HG03064 (cell line): ENCODE measurements at regions not wholly inside any gene's neighbourhood (a gene's known extent, or its start where the extent isn't known, plus 50 kb on each side); places are given as distances from the start of the nearest gene placed in this dataset.

Experiments used
- ATAC-seq: cut with Tn5 transposase; IDR thresholded peaks from one replicate; pipeline ENCODE4 v1.9.1; 2021; ENCODE audit warnings: low read depth; ENCODE audit not compliant: unreplicated experiment

DNA sequence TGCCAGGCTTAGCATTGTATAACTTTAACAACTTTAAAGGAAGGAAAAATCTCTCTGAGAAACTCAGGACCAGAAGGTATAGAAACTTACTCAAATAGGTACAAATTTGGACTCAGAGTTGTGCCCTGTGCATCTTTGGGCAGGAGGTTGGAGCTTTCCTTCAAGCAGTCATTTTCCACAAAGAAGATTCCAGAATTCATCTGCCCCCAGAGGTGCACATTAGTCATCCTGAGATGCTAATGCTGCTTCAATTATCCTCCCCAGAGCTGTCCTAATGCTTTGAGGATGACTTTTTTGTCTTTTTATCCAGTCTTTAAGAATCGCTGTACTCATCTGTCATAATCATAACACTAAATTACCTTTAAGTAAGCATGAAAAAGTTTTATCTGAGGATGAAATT, 243.0 kb upstream of the WWC1 start:
- no peak for ATAC-seq

DNA sequence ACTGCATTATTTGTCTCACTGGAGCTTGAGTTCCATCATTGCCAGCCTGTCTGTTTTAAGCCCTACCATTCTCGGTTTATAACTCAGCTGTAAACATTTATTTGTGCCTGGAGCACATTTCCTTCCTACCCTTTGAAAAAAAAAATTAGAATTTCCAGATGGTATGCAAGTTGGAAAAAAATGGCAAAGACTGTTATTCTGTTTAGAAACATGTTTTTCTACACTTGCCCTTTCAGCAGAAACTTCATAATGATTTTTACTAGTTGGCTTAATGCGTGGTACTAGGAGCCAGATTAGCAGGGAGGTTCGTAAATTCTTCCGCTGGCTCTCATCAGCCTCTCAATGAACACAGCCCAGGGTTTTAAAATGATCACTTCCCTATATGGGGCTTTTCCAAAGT, 238.8 kb upstream of the WWC1 start:
- ATAC-seq, result no peak

DNA sequence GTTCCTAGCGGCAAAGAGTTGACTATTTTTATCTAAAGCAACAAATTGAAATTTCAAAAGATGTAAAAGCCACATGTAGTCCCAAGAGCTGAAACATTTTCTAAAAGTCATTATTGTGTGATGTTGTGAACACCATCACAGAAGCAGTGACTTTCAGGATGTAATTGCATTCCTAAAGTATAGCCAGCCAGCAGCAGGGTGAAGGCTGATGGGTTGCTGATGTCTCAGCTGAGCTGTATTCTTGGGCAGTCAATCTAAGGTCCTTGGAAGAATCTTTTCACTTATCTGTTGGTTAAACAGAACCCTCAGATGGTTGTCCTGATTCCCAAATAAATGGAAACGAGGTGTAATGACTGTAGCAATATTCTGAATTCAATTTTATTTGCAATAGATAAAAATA, 237.4 kb upstream of the WWC1 start:
- no peak for ATAC-seq

DNA sequence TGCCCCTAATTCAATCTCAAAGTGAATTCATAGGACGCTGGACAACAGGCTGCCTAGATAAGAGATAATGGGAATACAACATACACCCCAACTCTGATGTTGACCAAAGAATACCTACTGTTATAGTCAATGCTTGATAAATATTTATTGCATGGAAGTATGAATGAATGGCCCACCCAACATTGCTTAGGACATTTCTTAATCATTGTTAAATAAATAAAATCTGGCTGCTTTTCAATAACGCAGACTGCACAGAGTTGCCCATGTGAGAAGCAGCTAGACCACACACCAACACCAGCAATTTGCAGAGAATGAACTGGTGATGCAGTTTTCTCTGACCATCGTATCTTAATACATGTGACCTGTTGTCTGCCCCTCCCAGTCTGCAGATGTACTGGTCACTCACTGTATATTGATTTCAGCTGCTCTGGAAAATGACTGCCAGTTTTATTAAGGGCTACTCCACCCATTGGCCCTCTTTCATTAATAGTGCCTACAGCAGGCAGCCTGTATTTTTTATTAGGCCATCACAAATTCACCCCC, 236.2 kb upstream of the WWC1 start:
- ATAC-seq, result no peak

DNA sequence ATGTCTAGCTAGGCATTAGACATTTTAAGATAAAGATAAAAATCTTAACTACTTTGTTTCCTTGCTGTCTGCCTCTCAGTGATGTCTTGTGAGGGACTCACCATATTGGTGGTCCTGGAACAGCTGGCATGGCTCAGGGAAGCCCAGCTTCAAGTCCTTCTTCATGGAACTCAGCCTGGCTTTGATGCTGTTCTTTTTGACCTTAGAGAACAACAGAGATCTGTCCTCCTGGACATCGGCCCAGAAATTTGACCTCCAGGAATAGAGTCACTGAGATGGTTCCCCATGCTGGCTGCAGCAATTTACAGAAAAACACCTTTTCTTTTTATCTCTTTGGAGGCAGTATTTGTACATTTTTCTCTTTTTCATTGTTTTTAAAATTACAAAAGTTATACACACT, 235.5 kb upstream of the WWC1 start:
- ATAC-seq, result no peak

DNA sequence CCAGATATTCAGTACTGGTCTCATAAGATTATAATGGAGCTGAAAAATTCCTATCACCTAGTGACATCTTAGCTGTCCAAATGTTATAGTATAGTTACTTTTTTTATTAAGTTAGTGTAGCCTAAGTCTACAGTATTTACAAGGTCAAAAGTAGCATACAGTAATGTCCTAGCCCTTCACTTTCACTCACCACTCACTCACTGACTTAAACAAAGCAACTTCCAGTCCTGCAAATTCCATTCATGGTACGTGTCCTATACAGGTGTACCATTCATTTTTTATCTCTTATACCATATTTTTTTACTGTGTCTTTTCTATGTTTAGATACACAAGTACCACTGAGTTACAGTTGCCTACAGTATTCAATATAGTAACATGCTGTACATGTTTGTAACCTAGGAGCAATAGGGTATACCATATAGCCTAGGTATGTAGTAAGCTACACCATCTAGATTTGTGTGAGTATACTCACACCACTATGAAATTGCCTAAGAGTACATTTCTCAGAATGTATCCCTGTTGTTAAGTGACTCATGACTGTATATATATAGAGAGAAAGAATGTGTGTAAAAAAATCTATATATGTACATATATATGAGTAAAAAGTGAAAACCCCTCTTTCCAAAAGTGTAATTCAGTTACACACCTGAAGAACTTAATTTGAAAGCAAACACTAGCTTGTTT, 234.8 kb upstream of the WWC1 start:
- no peak for ATAC-seq

DNA sequence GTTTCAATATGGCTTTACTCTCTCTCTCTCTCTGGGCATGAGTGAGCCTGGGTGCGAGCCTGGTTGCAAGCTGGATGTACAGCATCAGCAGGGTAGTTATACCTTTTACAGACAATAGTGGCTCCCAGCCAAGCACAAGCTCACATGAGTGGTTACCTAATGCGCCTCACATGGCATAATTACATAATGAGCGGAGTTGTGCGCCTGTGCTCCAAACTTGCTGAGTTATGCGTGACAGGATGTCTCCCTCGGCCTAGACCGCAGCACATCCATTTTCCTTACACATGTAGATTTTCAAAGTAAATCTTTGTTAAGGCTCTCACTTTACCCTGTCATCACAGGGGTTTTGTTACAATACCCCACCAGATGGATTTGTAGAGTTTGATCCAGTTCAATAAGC, 233.5 kb upstream of the WWC1 start:
- ATAC-seq, result no peak

DNA sequence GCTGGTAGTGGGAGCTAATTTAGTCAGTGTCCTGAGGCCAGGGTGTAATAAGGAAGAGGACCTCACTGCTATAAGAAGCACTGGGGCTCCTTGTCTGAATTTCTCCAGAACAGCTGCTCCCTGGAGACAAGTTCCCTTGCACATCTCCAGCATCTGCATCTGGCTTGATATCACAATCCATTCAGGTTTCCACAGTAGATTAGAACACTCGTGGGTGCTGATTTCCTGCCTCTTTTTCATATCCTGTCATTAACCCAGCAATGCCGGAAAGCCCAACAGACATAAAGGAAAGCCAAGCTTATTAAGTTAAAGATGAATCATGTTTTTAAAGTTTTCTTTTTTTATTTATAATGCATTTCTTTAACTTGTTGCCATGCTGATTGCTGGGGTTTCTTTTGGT, 232.3 kb upstream of the WWC1 start:
- no peak for ATAC-seq

DNA sequence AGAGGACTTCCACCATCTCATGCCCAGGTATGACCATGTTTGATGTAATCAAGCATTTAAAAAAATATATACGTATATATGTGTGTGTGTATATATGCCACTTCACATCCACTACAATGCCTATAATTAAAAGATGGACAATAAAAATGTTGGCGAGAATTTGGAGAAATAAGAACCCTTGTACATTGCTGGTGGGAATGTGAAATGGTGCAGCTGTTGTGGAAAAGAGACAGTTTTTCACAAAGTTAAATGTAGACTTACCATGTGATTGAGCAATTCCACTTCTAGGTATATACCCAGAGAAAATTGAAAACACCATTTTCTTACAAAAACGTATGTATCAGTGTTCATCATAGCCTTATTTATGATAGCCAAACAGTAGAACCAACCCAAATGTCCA, 229.2 kb upstream of the WWC1 start:
- ATAC-seq, result no peak

DNA sequence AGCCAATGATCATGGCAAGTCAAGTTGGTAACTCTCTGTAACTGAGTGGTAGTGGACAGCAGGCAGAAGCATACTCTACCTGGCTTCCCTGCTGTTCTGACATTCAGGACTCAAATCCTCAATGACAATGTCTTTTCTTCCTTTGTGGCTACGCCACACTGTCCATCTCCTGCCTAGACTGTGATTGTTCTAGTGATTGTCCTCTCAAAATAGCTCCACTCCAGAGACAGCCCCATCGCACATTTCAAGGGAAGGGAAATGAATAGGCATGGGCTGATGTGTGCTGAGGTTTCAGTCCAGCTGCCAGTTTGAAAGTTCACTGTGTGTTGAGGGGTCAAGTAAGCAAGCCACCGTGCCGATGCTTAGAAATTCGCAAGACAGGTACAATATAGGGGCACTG, 227.0 kb upstream of the WWC1 start:
- no peak for ATAC-seq

DNA sequence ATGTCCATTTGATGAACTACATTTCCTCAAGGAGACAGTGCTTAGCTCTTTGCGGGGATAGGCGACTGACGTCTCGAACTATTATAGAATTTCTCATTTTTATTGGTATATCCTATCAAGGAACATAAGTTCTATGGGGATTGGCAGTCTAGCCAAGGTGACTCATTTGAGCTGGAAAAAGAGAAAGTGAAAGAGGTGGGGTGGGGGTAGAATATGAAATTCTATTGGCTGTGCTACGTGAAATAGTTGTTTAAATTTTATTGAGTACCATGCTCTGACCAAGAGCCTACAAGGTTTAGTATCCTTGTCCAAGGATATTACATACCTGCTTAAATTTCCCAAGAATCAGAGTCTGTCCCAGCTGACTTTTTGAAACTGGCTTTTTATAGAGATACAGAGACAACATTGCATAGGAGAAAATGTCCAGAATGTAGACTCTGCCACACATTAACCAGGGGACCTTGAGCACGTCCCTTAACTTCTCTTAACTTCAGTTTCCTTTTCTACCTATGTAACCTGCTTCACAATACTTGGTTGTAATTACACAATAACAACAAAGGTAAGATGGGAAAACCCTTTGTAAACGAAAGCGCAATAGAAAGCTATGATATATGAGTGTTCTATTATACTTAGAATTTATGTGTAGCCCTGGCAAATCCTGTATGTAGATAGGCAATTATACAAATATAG, 226.4 kb upstream of the WWC1 start:
- no peak for ATAC-seq

DNA sequence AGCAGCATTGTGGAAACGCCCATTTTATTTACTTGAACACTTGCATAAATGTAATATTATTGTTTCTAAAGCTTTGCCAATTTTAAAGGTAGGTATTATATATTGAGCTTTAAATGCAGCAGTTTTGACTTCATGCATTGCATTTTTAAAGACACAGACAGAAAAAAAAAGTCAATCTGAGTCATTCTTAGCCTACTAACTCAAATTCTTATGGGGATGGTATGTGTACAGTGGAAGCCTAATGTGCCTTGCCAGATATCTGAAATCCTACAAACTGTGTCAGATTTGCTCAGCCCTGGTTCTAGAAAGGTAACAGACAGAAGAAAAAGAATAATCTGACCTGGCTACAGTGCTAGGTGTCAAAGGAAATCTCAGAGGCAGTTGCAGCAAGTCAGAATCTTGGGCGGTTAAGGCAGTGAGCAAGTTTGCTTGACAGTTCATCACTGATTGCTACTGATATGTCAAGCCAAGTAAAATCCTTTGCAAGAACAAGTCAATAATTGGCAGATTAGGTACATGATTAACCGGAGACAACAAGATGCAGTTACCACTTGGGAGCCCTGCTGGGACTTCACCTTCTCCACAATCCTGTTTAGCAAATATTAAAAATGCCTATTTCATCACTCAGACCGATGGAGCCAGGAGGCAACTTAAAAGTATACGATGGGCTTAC, 224.8 kb upstream of the WWC1 start:
- no peak for ATAC-seq

DNA sequence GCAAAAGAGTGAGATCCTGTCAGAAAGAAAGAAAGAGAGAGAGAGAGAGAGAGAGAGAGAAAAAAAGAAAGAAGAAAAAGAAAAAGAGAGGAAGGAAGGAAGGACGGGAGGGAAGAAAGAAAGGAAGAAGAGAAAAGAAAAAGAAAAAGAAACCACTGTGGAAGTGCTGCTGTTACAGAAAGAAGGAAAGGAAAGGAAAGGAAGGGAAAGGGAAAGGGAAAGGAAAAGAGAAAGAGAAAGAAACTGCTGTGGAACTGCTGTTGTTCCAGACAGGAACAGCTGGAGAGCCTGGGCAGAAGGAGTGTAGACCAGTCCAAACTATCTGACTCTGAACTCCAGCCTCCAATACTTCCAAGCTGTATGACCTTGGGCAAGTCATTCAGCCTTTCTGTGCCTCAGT, 220.7 kb upstream of the WWC1 start:
- no peak for ATAC-seq

DNA sequence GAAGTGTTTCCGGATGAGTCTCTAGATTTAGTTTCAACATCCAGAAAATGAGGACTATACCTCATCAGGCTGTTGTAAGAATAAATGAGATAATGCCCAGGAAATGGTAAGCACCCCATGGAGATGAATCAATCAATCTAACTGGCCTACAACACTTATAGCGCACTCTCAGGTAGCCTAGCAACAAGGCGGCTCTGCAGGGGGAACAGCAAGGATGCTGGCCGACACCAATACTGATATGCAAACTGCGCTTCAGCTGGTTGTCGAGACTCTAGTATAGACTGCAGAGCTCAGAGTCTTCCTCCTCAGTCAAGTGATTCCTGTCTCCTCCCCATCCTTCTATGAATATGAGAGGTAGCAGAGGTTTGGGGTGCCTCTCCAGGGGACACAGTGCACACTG, 218.8 kb upstream of the WWC1 start:
- no peak for ATAC-seq

DNA sequence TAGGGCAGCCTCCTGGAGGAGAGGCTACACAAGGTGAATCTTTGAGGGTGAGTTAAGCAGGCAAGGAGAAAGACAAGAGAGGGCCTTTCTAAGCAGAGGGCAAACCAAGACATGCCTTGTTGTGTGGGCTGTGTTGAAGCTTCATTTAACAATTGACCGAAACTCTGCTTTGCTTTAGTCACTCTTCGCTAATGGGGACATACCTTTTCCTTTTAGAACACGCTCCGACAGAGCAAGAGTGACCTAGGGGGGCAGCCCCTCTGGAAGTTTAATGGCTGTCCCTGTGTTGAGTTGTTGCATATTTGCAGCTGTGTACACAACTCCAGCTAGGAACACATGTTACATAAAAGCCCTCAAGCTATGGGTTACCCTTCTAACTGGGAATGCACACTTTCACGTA, 218.1 kb upstream of the WWC1 start:
- ATAC-seq, result no peak

DNA sequence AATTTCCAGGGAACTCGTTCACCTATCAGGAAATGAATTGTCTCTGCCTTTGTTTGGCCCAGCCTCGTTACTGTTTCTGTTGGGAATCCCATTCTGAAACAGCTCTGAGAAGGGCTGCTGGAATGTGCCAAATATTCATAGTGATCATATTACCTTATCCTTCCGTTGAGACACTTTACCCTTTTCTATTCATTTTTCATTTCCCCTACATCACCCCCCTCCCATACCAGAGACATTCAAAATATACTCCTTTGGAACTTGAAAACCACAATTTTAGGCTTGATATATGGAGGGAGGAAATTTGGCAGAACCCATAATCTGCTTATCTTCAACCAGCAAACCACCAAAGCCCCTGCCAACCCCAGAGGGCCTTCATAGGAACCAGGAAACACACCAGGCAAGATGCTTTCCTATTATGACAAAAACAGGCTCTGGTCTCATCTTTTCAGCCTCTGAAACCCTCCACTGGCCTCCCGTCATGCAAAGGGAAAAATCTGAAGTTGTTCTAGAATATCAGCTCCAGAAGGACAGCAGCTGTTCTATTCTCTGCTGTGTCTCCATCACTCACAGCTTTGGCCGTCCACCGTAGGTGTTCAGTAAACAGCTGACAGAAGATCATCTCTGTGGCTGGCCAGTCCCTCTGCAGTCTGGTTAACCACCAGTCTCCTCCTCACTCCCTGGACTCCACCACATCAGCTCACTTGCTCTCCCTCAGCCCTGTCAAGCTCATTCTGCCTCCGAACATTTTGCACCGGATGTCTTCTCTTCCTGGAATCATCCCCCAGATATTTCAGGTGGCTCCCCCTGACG, 217.2 kb upstream of the WWC1 start:
- ATAC-seq, result no peak

DNA sequence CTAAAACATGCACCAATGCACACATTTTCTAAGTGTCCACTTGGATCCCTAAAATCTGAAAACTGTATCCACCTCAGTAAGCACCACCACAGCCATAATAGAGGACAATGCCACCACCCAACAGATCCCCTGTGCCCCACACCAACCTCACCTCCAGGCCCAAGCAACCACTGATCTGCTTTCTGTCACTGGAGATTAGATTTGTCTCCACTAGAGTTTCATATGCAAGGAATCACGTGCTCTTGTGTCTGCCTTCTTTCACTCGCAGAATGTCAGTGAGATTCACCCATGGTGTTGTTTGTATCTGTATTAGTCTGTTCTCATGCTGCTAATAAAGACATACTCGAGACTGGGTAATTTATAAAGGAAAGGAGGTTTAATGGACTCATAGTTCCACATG, 216.1 kb upstream of the WWC1 start:
- no peak for ATAC-seq

DNA sequence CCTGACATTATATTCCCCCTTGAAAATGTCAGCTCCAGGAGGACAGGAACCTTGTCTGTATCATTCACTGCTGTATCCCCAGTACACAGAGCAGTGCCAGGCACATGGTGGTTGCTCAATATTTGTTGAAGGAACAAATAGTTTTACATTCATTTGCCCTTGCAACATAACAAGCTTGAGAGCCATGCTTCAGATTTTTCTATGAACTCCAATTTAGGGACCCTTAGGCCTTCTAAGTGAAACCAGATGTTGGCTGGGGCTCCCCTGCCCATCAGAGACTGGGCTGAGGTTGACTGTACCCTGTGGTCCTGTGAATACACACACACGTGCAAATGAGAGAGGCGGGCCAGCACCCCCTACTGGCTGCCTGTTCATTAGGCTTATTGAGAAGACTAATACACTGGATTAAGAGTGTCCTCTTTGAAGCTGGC, 214.9 kb upstream of the WWC1 start:
- ATAC-seq, result no peak

DNA sequence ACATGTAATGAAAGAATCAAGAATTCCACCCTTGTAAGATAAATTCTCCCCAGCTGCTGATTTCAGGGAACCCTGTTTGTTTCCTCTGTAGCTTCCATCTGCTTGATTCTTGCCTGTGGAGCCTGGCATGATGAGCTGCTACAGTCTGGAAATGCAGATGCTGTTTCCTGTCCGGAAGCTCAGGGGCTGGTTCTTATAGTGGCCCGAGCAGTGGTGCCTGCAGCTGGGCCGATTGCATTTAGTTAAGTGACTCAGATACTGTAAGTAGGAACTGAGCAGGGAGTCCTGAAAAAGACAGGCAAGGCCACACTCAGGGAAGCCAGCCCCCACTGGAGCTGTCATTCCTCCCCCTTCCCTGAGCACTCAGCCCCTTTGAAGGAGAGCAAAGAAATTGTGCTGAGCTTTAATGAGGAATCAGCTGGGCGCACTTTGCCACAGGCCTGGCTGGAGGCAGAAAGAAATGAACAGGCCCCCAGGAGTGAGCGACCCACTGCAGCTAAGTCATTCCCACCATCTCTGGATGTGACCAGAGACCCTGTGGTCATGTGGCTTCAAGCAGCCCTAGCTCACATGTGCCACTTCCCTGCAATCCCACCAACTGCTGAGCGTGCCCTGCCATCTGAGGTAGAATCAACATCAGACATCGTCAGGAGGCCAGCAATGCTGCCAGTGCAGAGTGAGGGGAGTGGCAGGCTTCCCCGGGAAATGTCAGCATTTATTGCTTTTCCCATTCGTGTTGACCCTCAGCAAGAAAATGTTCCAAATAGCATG, 206.0 kb upstream of the WWC1 start:
- no peak for ATAC-seq

DNA sequence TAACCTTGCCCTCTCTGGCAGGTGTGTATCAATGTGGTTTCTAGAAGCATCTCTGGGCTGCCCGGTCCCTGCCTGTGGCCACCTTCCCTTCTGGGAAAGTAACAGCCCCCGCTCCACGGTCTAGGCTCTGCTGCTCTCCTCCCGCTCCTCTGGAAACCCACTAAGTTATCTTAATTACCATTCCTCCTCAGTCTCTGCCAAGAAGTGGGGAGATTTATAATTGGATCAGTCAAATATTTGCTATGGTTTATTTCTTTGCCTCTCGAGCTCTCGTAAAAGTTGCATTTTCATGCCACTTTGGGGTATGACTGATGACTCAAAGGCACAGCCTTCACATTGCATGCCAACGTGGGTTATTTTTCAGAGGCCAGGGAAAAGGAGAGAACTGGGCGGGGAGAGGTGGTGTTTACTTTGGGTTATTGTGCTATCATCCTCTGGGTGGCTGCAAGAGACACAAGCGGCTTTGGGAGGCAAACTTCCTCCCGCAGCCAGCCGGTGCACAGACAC, 205.3 kb upstream of the WWC1 start:
- ATAC-seq, result no peak
